ENCODE measurements at regions not wholly inside any gene's neighbourhood (a gene's known extent, or its start where the extent isn't known, plus 50 kb on each side); places are given as distances from the start of the nearest gene placed in this dataset.

DNA sequence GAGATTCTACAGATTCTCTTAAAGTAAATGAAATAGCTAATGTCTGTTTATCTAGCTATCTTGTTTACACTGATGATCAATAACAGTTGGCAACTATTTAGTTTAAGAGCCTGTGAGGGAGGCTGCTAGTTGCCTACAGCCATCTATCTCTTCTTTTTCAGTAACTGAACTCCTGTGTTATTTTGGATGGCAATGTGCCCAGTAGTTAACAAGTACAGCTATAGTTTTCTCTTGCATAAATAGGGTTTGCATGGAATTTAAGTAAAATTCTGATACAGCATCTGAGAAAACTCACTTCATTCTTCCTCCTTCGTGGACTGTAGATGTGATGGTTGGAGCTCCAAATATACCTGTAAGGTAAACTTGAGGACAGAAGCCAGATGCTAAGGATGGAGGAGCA, 219.5 kb upstream of the POT1 start:
- TF ChIP-seq FOXM1 (IDR thresholded peaks at IDR 0.05; ENCODE audit: borderline replicate concordance), result no peak
- TF ChIP-seq FOXA1 (IDR thresholded peaks at IDR 0.05), result no peak
- TF ChIP-seq FOXK2 (IDR thresholded peaks at IDR 0.05), result no peak
- TF ChIP-seq PKNOX1 (IDR thresholded peaks at IDR 0.05), result no peak
- TF ChIP-seq ZNF384 (IDR thresholded peaks at IDR 0.05), result no peak
- no peak for TF ChIP-seq BHLHE40 (IDR thresholded peaks at IDR 0.05; ENCODE audit: borderline replicate concordance)
- no peak for TF ChIP-seq LEF1 (IDR thresholded peaks at IDR 0.05; ENCODE audit: borderline replicate concordance)
- no peak for TF ChIP-seq SP1 (IDR thresholded peaks at IDR 0.05)
- no peak for TF ChIP-seq SUZ12 (IDR thresholded peaks at IDR 0.05)

Data from HEK293T (cell line).